ENCODE measurements at regions not wholly inside any gene's neighbourhood (a gene's known extent, or its start where the extent isn't known, plus 50 kb on each side); places are given as distances from the start of the nearest gene placed in this dataset.

GRCh38 chr12:124469193-124469888 is 98.1 kb downstream of the NCOR2 start:
- TF ChIP-seq CTCF (IDR thresholded peaks at IDR 0.05) (peak in 2 of 3 experiments; percentile 61 to 80), POLR2A (IDR thresholded peaks at IDR 0.05) (no peak)
